Stimulated activated CD4-positive, alpha-beta T cell treated with anti-CD3 and anti-CD28 coated beads, TNF-alpha, amount 100 ng/mL, for 24 hours (primary cell): ENCODE measurements at regions not wholly inside any gene's neighbourhood (a gene's known extent, or its start where the extent isn't known, plus 50 kb on each side); places are given as distances from the start of the nearest gene placed in this dataset.

Experiments used
- DNase-seq, 3 experiments: peaks; one replicate each; pipeline ENCODE4 v3.0.0-alpha.2; 2020; ENCODE audit warnings: low read depth in 3 of 3

GRCh38 chr9:1201901-1202300 is 151.7 kb downstream of the DMRT2 start:
- DNase-seq, result no peak

- DNase-seq, result no peak
Observed at GRCh38 chr9:1202512-1203280, 152.5 kb downstream of the DMRT2 start.

- DNase-seq, result no peak
Observed at GRCh38 chr9:1207686-1208085, 157.5 kb downstream of the DMRT2 start.

- DNase-seq, result no peak
Observed at GRCh38 chr9:1208157-1208556, 158.0 kb downstream of the DMRT2 start.

GRCh38 chr9:1210954-1211353 is 160.8 kb downstream of the DMRT2 start:
- DNase-seq, result no peak

- no peak for DNase-seq
Observed at GRCh38 chr9:1216532-1216931, 166.4 kb downstream of the DMRT2 start.

- no peak for DNase-seq
Observed at GRCh38 chr9:1217076-1217475, 166.9 kb downstream of the DMRT2 start.

- DNase-seq, result no peak
Observed at GRCh38 chr9:1219284-1219683, 169.1 kb downstream of the DMRT2 start.

GRCh38 chr9:1221298-1221697 is 171.1 kb downstream of the DMRT2 start:
- DNase-seq, result no peak

GRCh38 chr9:1222511-1222910 is 172.4 kb downstream of the DMRT2 start:
- no peak for DNase-seq

GRCh38 chr9:1231998-1232919 is 182.1 kb downstream of the DMRT2 start:
- DNase-seq, result no peak

GRCh38 chr9:1233568-1233967 is 183.4 kb downstream of the DMRT2 start:
- no peak for DNase-seq

- no peak for DNase-seq
Observed at GRCh38 chr9:1235650-1236049, 185.5 kb downstream of the DMRT2 start.

- DNase-seq, result no peak
Observed at GRCh38 chr9:1236061-1236460, 185.9 kb downstream of the DMRT2 start.

GRCh38 chr9:1238407-1238806 is 188.2 kb downstream of the DMRT2 start:
- no peak for DNase-seq

GRCh38 chr9:1248743-1249142 is 198.6 kb downstream of the DMRT2 start:
- DNase-seq, result no peak

- no peak for DNase-seq
Observed at GRCh38 chr9:1253064-1253979, 203.2 kb downstream of the DMRT2 start.

- no peak for DNase-seq
Observed at GRCh38 chr9:1254071-1254470, 203.9 kb downstream of the DMRT2 start.

- DNase-seq, result no peak
Observed at GRCh38 chr9:1256178-1256577, 206.0 kb downstream of the DMRT2 start.

- no peak for DNase-seq
Observed at GRCh38 chr9:1261266-1261665, 211.1 kb downstream of the DMRT2 start.

GRCh38 chr9:1261879-1262766 is 212.0 kb downstream of the DMRT2 start:
- DNase-seq, result no peak
